ENCODE measurements at regions not wholly inside any gene's neighbourhood (a gene's known extent, or its start where the extent isn't known, plus 50 kb on each side); places are given as distances from the start of the nearest gene placed in this dataset.

- Mint-ChIP-seq H3K27me3 (ENCODE audit: low read depth) (no peaks in the 10 kb centered on the region), H3K4me3 (no peak overlapping the region), H3K4me1 (no peaks in the 10 kb centered on the region), H3K36me3 (no peaks in the 10 kb centered on the region), H3K9me3 (peaks cover 6% of the 10 kb centered on the region; the same call in 1 of the 2 replicates), H3K27ac (no peak overlapping the region)
- ChIA-PET POLR2A (no interaction called here), CTCF (no interaction called here)
- DNase-seq (ENCODE audit: low spot score) (no peak), ATAC-seq (no peak)
- TF ChIP-seq ATF6 (CRISPR knock-in tag; IDR thresholded peaks at IDR 0.05) (no peak), ETV6 (CRISPR knock-in tag; IDR thresholded peaks at IDR 0.05) (no peak), ATF2 (CRISPR knock-in tag; IDR thresholded peaks at IDR 0.05; ENCODE audit: borderline replicate concordance, low read depth) (no peak), ZNF281 (CRISPR knock-in tag; IDR thresholded peaks at IDR 0.05) (no peak), PRDM15 (CRISPR knock-in tag; IDR thresholded peaks at IDR 0.05) (no peak), ZBTB21 (CRISPR knock-in tag; IDR thresholded peaks at IDR 0.05; ENCODE audit: borderline replicate concordance) (no peak), ZSCAN18 (CRISPR knock-in tag; IDR thresholded peaks at IDR 0.05) (no peak), E2F4 (CRISPR knock-in tag; IDR thresholded peaks at IDR 0.05; ENCODE audit: borderline replicate concordance, low read depth) (no peak), SMAD4 (CRISPR knock-in tag; IDR thresholded peaks at IDR 0.05) (no peak), IRF2 (CRISPR knock-in tag; IDR thresholded peaks at IDR 0.05; ENCODE audit: borderline replicate concordance, low read depth) (no peak), ZNF396 (CRISPR knock-in tag; IDR thresholded peaks at IDR 0.05; ENCODE audit: borderline replicate concordance) (no peak)
Measured at GRCh38 chr7:46833197-46833596, 748.7 kb downstream of the TNS3 start.

GRCh38 chr7:46832136-46832535, 749.8 kb downstream of the TNS3 start:
- Mint-ChIP-seq H3K4me3 (no peak overlapping the region), H3K9me3 (peaks cover 13% of the 10 kb centered on the region), H3K27me3 (ENCODE audit: low read depth) (no peaks in the 10 kb centered on the region), H3K36me3 (peaks cover 4% of the 10 kb centered on the region; the same call in 1 of the 2 replicates), H3K4me1 (no peaks in the 10 kb centered on the region), H3K27ac (no peak overlapping the region)
- no peak for TF ChIP-seq ZNF263 (CRISPR knock-in tag; IDR thresholded peaks at IDR 0.05; ENCODE audit: low read depth)
- DNase-seq (ENCODE audit: low spot score) = no peak
- ChIA-PET CTCF (no interaction called here), POLR2A (no interaction called here)
- no peak for ATAC-seq
